BLaER1 treated with 17β-estradiol and CSF1 and Interleukin-3, amounts not matched to agents 10 nM and 100 nM (cell line): ENCODE measurements at regions not wholly inside any gene's neighbourhood (a gene's known extent, or its start where the extent isn't known, plus 50 kb on each side); places are given as distances from the start of the nearest gene placed in this dataset.

Source experiments
- H3K27ac ChIP-seq, 11 experiments: shearing (Covaris generic); formaldehyde crosslinking; 2 replicates each; pipeline ENCODE4 v1.8.1; 2022
- H3K27me3 ChIP-seq, 11 experiments: shearing (Covaris generic); formaldehyde crosslinking; 2 replicates each; pipeline ENCODE4 v1.8.1; 2022
- H3K36me3 ChIP-seq, 11 experiments: shearing (Covaris generic); formaldehyde crosslinking; 2 replicates each; pipeline ENCODE4 v1.8.1; 2022
- H3K4me1 ChIP-seq, 10 experiments: shearing (Covaris generic); formaldehyde crosslinking; 2 replicates each; pipeline ENCODE4 v1.8.1; 2022
- H3K4me2 ChIP-seq, 11 experiments: shearing (Covaris generic); formaldehyde crosslinking; 2 replicates each; pipeline ENCODE4 v1.8.1; 2022
- H3K4me3 ChIP-seq, 10 experiments: shearing (Covaris generic); formaldehyde crosslinking; 2 replicates each; pipeline ENCODE4 v1.8.1; 2022
- H3K9ac ChIP-seq, 11 experiments: shearing (Covaris generic); formaldehyde crosslinking; 2 replicates each; pipeline ENCODE4 v1.8.1; 2022
- H3K9me3 ChIP-seq, 11 experiments: shearing (Covaris generic); formaldehyde crosslinking; replicated peaks in 1 of 11; 2 replicates each; pipeline ENCODE4 v1.8.1; 2022
- H4K20me1 ChIP-seq, 11 experiments: shearing (Covaris generic); formaldehyde crosslinking; 2 replicates each; pipeline ENCODE4 v1.8.1; 2022
- Cebpa-rat ChIP-seq, 11 experiments: shearing (Covaris generic); IDR thresholded peaks; 2 replicates each; pipeline ENCODE4 v1.8.1; 2022

- no peak overlapping the region for H3K4me3 ChIP-seq
- no peaks in the 10 kb centered on the region for H3K27me3 ChIP-seq
- H3K4me2 ChIP-seq: no peak overlapping the region
- no peaks in the 10 kb centered on the region for H3K36me3 ChIP-seq
- H3K27ac ChIP-seq: no peak overlapping the region
- peaks cover 0 to 50% (median 0%) of the 10 kb centered on the region in 10 experiments; a peak in 7 of 20 replicates for H3K4me1 ChIP-seq
- no peak overlapping the region for H3K9ac ChIP-seq
- no peaks in the 10 kb centered on the region for H4K20me1 ChIP-seq
- TF ChIP-seq Cebpa-rat (IDR thresholded peaks at IDR 0.05): no peak
- H3K9me3 ChIP-seq: peaks cover 0 to 3% (median 0%) of the 10 kb centered on the region in 11 experiments; a peak in 2 of 22 replicates
These were observed 53.1 kb downstream of the CH25H start for GRCh38 chr10:89153971-89154370.

- TF ChIP-seq Cebpa-rat (IDR thresholded peaks at IDR 0.05): no peak
- Histone ChIP-seq H4K20me1 (no peaks in the 10 kb centered on the region), H3K9me3 (peaks cover 0 to 11% (median 5%) of the 10 kb centered on the region in 11 experiments; a peak in 10 of 22 replicates), H3K4me2 (peak overlapping the region in 3 of 11 experiments; percentile 31 to 63 (median 49); a peak in 5 of 22 replicates), H3K27me3 (no peaks in the 10 kb centered on the region), H3K4me1 (peaks cover 0 to 44% (median 0%) of the 10 kb centered on the region in 10 experiments; a peak in 7 of 20 replicates), H3K9ac (no peak overlapping the region), H3K27ac (no peak overlapping the region), H3K4me3 (no peak overlapping the region), H3K36me3 (no peaks in the 10 kb centered on the region)
These were observed 54.0 kb downstream of the CH25H start for GRCh38 chr10:89153116-89153515.

GRCh38 chr10:89151857-89152256 is 55.3 kb downstream of the CH25H start:
- Histone ChIP-seq H3K4me3 (no peak overlapping the region), H3K4me1 (peaks cover 0 to 35% (median 0%) of the 10 kb centered on the region in 10 experiments; a peak in 7 of 20 replicates), H3K4me2 (no peak overlapping the region), H3K27me3 (no peaks in the 10 kb centered on the region), H3K9ac (no peak overlapping the region), H4K20me1 (no peaks in the 10 kb centered on the region), H3K27ac (no peak overlapping the region), H3K9me3 (peaks cover 0 to 18% (median 8%) of the 10 kb centered on the region in 11 experiments; a peak in 10 of 22 replicates), H3K36me3 (no peaks in the 10 kb centered on the region)
- TF ChIP-seq Cebpa-rat (IDR thresholded peaks at IDR 0.05): no peak

GRCh38 chr10:89148061-89148460 is 59.1 kb downstream of the CH25H start:
- no peak overlapping the region for H3K27ac ChIP-seq
- H3K4me1 ChIP-seq: peaks cover 0 to 27% (median 0%) of the 10 kb centered on the region in 10 experiments; a peak in 6 of 20 replicates
- H4K20me1 ChIP-seq: no peaks in the 10 kb centered on the region
- H3K27me3 ChIP-seq: no peaks in the 10 kb centered on the region
- no peak overlapping the region for H3K4me2 ChIP-seq
- H3K9me3 ChIP-seq: peaks cover 0 to 18% (median 8%) of the 10 kb centered on the region in 11 experiments; a peak in 10 of 22 replicates
- no peak overlapping the region for H3K4me3 ChIP-seq
- no peak overlapping the region for H3K9ac ChIP-seq
- no peaks in the 10 kb centered on the region for H3K36me3 ChIP-seq
- no peak for TF ChIP-seq Cebpa-rat (IDR thresholded peaks at IDR 0.05)

- Histone ChIP-seq H3K9ac (no peak overlapping the region), H3K36me3 (no peaks in the 10 kb centered on the region), H3K9me3 (peaks cover 0 to 18% (median 8%) of the 10 kb centered on the region in 11 experiments; a peak in 10 of 22 replicates), H3K27me3 (no peaks in the 10 kb centered on the region), H4K20me1 (no peaks in the 10 kb centered on the region), H3K4me1 (peaks cover 0 to 19% (median 0%) of the 10 kb centered on the region in 10 experiments; a peak in 5 of 20 replicates), H3K4me3 (no peak overlapping the region), H3K4me2 (no peak overlapping the region), H3K27ac (no peak overlapping the region)
- TF ChIP-seq Cebpa-rat (IDR thresholded peaks at IDR 0.05): no peak
These were observed 59.9 kb downstream of the CH25H start for GRCh38 chr10:89147256-89147655.

- no peak for TF ChIP-seq Cebpa-rat (IDR thresholded peaks at IDR 0.05)
- Histone ChIP-seq H4K20me1 (no peaks in the 10 kb centered on the region), H3K4me2 (peak overlapping the region in 3 of 11 experiments; percentile 2 to 29 (median 23); a peak in 5 of 22 replicates), H3K27ac (no peak overlapping the region), H3K36me3 (no peaks in the 10 kb centered on the region), H3K4me3 (no peak overlapping the region), H3K4me1 (peaks cover 0 to 19% (median 0%) of the 10 kb centered on the region in 10 experiments; a peak in 5 of 20 replicates), H3K9ac (no peak overlapping the region), H3K27me3 (no peaks in the 10 kb centered on the region), H3K9me3 (peaks cover 0 to 18% (median 8%) of the 10 kb centered on the region in 11 experiments; a peak in 10 of 22 replicates)
These were observed 62.3 kb downstream of the CH25H start for GRCh38 chr10:89144836-89145235.

GRCh38 chr10:89142590-89142989 is 64.5 kb downstream of the CH25H start:
- Histone ChIP-seq H3K27ac (no peak overlapping the region), H4K20me1 (no peaks in the 10 kb centered on the region), H3K4me1 (peaks cover 0 to 16% (median 0%) of the 10 kb centered on the region in 10 experiments; a peak in 5 of 20 replicates), H3K27me3 (no peaks in the 10 kb centered on the region), H3K9ac (no peak overlapping the region), H3K4me3 (no peak overlapping the region), H3K9me3 (peaks cover 0 to 9% (median 0%) of the 10 kb centered on the region in 11 experiments; a peak in 2 of 22 replicates), H3K4me2 (0 out of 22 replicates have a peak overlapping the region, but pooled peaks of 1 of the 11 experiments have one; percentile 11), H3K36me3 (no peaks in the 10 kb centered on the region)
- no peak for TF ChIP-seq Cebpa-rat (IDR thresholded peaks at IDR 0.05)

GRCh38 chr10:89138755-89139490 is 68.2 kb downstream of the CH25H start:
- no peak for TF ChIP-seq Cebpa-rat (IDR thresholded peaks at IDR 0.05)
- Histone ChIP-seq H3K9me3 (peaks cover 0 to 14% (median 0%) of the 10 kb centered on the region in 11 experiments; a peak in 4 of 22 replicates), H3K27me3 (no peaks in the 10 kb centered on the region), H3K4me1 (peaks cover 0 to 22% (median 5%) of the 10 kb centered on the region in 10 experiments; a peak in 10 of 20 replicates), H3K36me3 (no peaks in the 10 kb centered on the region), H3K27ac (no peak overlapping the region), H3K4me2 (no peak overlapping the region; a peak in 1 of 22 replicates), H3K4me3 (no peak overlapping the region), H3K9ac (no peak overlapping the region), H4K20me1 (no peaks in the 10 kb centered on the region)

GRCh38 chr10:89134963-89135362 is 72.2 kb downstream of the CH25H start:
- Histone ChIP-seq H4K20me1 (no peaks in the 10 kb centered on the region), H3K4me3 (no peak overlapping the region), H3K36me3 (no peaks in the 10 kb centered on the region), H3K4me1 (peaks cover 0 to 60% (median 6%) of the 10 kb centered on the region in 10 experiments; a peak in 12 of 20 replicates), H3K27ac (peak overlapping the region in 4 of 11 experiments; percentile 63 to 88 (median 72); a peak in 9 of 22 replicates), H3K9ac (peak overlapping the region in 3 of 11 experiments; percentile 21 to 55 (median 38); a peak in 3 of 22 replicates), H3K9me3 (peaks cover 0 to 14% (median 0%) of the 10 kb centered on the region in 11 experiments; a peak in 4 of 22 replicates), H3K4me2 (peak overlapping the region in 4 of 11 experiments; percentile 37 to 59 (median 50); a peak in 6 of 22 replicates), H3K27me3 (no peaks in the 10 kb centered on the region)
- TF ChIP-seq Cebpa-rat (IDR thresholded peaks at IDR 0.05): no peak
